ENCODE measurements at regions not wholly inside any gene's neighbourhood (a gene's known extent, or its start where the extent isn't known, plus 50 kb on each side); places are given as distances from the start of the nearest gene placed in this dataset.

GRCh38 chr5:152549709-152550108, 144.6 kb upstream of the NMUR2 start:
- no peaks in the 10 kb centered on the region for H3K9me3 ChIP-seq (replicated peaks; ENCODE audit: control insufficient read depth, insufficient read depth, low read length)
- ATAC-seq (peak; percentile 77), FAIRE-seq (no peak), DNase-seq (ENCODE audit: low read depth, low spot score) (no peak)
- ChIA-PET RAD21 (ENCODE audit: unreplicated experiment) (no interaction called here), CTCF (interaction anchor here (1.3 kb wide), 1 partner anchor 13 kb away, joined by 4 read pairs; no protein-coding TSS in a partner anchor), SMC1A (ENCODE audit: uncharacterized antibody, unreplicated experiment) (interaction anchor here (1.8 kb wide), 1 partner anchor 17 kb away, joined by 6 read pairs; no protein-coding TSS in a partner anchor), POLR2A (no interaction called here)
- no peak overlapping the region for H3K27ac ChIP-seq (ENCODE audit: control insufficient read depth, insufficient read depth)
- no peak overlapping the region for H3K4me3 ChIP-seq
- no peaks in the 10 kb centered on the region for H3K79me2 ChIP-seq (ENCODE audit: control insufficient read depth, insufficient read depth, low read length)
- TF ChIP-seq ZZZ3 (IDR thresholded peaks at IDR 0.05; ENCODE audit: control insufficient read depth, insufficient read length, low read depth), result no peak
- peak; percentile 28; the same call in 1 of the 2 replicates for TF ChIP-seq IRF4 (IDR thresholded peaks at IDR 0.05; ENCODE audit: low read depth, low read length)
- TF ChIP-seq JUNB (IDR thresholded peaks at IDR 0.05), result peak; percentile 54
- 0 out of 2 replicates have a peak, but pooled peaks have one; percentile 37 for TF ChIP-seq BCL11A (IDR thresholded peaks at IDR 0.05; ENCODE audit: low read depth, low read length)
- intact Hi-C loops (cut with micrococcal nuclease; ENCODE audit: unreplicated experiment) (no loop called here), in situ Hi-C loops (cut with MboI) (loop anchor here (10.0 kb wide), 1 partner anchor 595 kb away; no protein-coding TSS in a partner anchor)
- no peaks in the 10 kb centered on the region for H3K36me3 ChIP-seq (ENCODE audit: control insufficient read depth in 2 of 2, insufficient read depth in 2 of 2, low read length in 1 of 2)
- WGBS (ENCODE audit: insufficient coverage, insufficient replicate concordance, low lambda C conversion rate, missing lambda C conversion rate), result 3% methylated on average over 2 of the region's 2 CpGs
- no TSS peak for BruUV-seq (replicated peaks)
- H4K20me1 ChIP-seq (ENCODE audit: control insufficient read depth, insufficient read depth), result no peaks in the 10 kb centered on the region
- no peaks in the 10 kb centered on the region for H3K27me3 ChIP-seq (replicated peaks in 1 of 2; ENCODE audit: control insufficient read depth in 2 of 2, insufficient read depth in 2 of 2, low read length in 1 of 2)
- no peaks in the 10 kb centered on the region for H3K4me1 ChIP-seq (ENCODE audit: control insufficient read depth, insufficient read depth, low read length)
- no peak overlapping the region for H3K4me2 ChIP-seq (ENCODE audit: control insufficient read depth, insufficient read depth)
- H3K9ac ChIP-seq (ENCODE audit: control insufficient read depth, insufficient read depth, low read length), result no peak overlapping the region
- no peak overlapping the region for H2AFZ ChIP-seq (ENCODE audit: control insufficient read depth, low read depth, low read length)

DNA sequence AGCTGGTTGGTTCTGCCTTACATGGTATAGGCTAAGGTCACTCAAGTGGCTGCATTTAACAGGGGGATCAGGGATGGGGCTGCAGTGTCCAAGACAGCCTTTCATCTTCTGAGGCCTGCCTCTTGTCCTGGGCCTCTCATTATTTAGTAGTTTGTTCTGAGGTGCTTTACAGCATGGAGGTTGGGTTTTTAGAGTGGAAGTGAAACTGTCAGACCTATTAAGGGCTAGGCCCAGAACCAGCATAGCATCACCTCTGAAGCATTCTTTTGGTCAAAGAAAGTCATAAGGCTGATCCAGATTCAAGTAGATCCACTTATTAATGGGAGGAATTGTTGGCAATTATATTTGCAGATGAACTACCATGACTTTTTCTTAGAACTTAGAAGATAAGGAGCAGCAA, 146.0 kb upstream of the NMUR2 start:
- RAD21 ChIA-PET (ENCODE audit: unreplicated experiment), result interaction anchor here (1.2 kb wide), 1 partner anchor 10 kb away, joined by 3 read pairs; no protein-coding TSS in a partner anchor

More for the DNA sequence above, 146.0 kb upstream of the NMUR2 start:
- Histone ChIP-seq H3K4me1 (ENCODE audit: control insufficient read depth, insufficient read depth, low read length) (no peaks in the 10 kb centered on the region), H4K20me1 (ENCODE audit: control insufficient read depth, insufficient read depth) (no peaks in the 10 kb centered on the region), H3K4me2 (ENCODE audit: control insufficient read depth, insufficient read depth) (no peak overlapping the region), H3K36me3 (ENCODE audit: control insufficient read depth in 2 of 2, insufficient read depth in 2 of 2, low read length in 1 of 2) (no peaks in the 10 kb centered on the region), H3K79me2 (ENCODE audit: control insufficient read depth, insufficient read depth, low read length) (no peaks in the 10 kb centered on the region), H2AFZ (ENCODE audit: control insufficient read depth, low read depth, low read length) (no peak overlapping the region), H3K9ac (ENCODE audit: control insufficient read depth, insufficient read depth, low read length) (no peak overlapping the region), H3K4me3 (no peak overlapping the region), H3K9me3 (replicated peaks; ENCODE audit: control insufficient read depth, insufficient read depth, low read length) (no peaks in the 10 kb centered on the region), H3K27ac (ENCODE audit: control insufficient read depth, insufficient read depth) (no peak overlapping the region), H3K27me3 (replicated peaks in 1 of 2; ENCODE audit: control insufficient read depth in 2 of 2, insufficient read depth in 2 of 2, low read length in 1 of 2) (no peaks in the 10 kb centered on the region)
- no TSS peak for BruUV-seq (replicated peaks)
- ChIA-PET POLR2A (no interaction called here), CTCF (interaction anchor here (1.0 to 1.3 kb wide), 2 partner anchors 11 to 18 kb away, joined by 3 to 4 read pairs; no protein-coding TSS in a partner anchor), SMC1A (ENCODE audit: uncharacterized antibody, unreplicated experiment) (interaction anchor here (1.3 to 1.8 kb wide), 2 partner anchors 18 to 1414 kb away, joined by 4 to 6 read pairs; no protein-coding TSS in a partner anchor)
- no peak for TF ChIP-seq CHD4 (IDR thresholded peaks at IDR 0.05)
- no peak for TF ChIP-seq ZNF207 (IDR thresholded peaks at IDR 0.05; ENCODE audit: borderline replicate concordance)
- no peak for TF ChIP-seq TCF7 (IDR thresholded peaks at IDR 0.05; ENCODE audit: borderline replicate concordance)
- peak; percentile 83 for TF ChIP-seq SPI1 (IDR thresholded peaks at IDR 0.05; ENCODE audit: borderline replicate concordance, insufficient read depth, low read depth, low read length)
- 0 out of 2 replicates have a peak, but pooled peaks have one; percentile 27 for TF ChIP-seq BCL11A (IDR thresholded peaks at IDR 0.05; ENCODE audit: low read depth, low read length)
- no peak for TF ChIP-seq NRF1 (conservative IDR thresholded peaks at IDR 0.05; ENCODE audit: low read depth, low read length)
- peak; percentile 24; the same call in 1 of the 2 replicates for TF ChIP-seq MTA2 (IDR thresholded peaks at IDR 0.05; ENCODE audit: low read depth)
- no peak for TF ChIP-seq MYC (IDR thresholded peaks at IDR 0.05; ENCODE audit: insufficient read depth, insufficient read length, insufficient replicate concordance, low read length, severe bottlenecking)
- intact Hi-C loops (cut with micrococcal nuclease; ENCODE audit: unreplicated experiment) (no loop called here), in situ Hi-C loops (cut with MboI) (loop anchor here (10.0 kb wide), 1 partner anchor 594 kb away; no protein-coding TSS in a partner anchor)
- DNase-seq (ENCODE audit: low read depth, low spot score) (no peak), ATAC-seq (peak; percentile 89), FAIRE-seq (no peak)
